ENCODE measurements at regions not wholly inside any gene's neighbourhood (a gene's known extent, or its start where the extent isn't known, plus 50 kb on each side); places are given as distances from the start of the nearest gene placed in this dataset.

DNA sequence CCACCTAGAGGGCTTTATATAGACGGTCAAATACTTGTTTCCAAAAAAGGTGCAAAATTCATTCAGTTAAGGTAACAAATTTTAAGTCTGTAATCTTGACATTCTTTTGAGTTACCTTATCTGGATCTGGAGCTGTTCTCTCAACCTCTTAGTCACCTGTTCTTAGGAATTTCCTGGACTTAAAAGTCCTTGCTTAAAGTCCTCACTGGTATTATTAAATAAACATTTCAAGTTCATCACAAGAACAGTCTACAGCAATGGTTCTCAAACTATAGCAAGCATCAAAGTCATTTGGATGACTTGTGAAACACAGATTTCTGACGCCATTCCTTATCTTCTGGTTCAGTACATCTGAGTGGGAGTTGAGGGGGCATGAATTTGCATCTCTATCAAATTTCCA, 122.9 kb upstream of the GOLIM4 start:
- TF ChIP-seq POLR2A (IDR thresholded peaks at IDR 0.05), result no peak
- TF ChIP-seq, protein P1, sequence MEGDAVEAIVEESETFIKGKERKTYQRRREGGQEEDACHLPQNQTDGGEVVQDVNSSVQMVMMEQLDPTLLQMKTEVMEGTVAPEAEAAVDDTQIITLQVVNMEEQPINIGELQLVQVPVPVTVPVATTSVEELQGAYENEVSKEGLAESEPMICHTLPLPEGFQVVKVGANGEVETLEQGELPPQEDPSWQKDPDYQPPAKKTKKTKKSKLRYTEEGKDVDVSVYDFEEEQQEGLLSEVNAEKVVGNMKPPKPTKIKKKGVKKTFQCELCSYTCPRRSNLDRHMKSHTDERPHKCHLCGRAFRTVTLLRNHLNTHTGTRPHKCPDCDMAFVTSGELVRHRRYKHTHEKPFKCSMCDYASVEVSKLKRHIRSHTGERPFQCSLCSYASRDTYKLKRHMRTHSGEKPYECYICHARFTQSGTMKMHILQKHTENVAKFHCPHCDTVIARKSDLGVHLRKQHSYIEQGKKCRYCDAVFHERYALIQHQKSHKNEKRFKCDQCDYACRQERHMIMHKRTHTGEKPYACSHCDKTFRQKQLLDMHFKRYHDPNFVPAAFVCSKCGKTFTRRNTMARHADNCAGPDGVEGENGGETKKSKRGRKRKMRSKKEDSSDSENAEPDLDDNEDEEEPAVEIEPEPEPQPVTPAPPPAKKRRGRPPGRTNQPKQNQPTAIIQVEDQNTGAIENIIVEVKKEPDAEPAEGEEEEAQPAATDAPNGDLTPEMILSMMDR (IDR thresholded peaks at IDR 0.05), result no peak
- H3K27ac ChIP-seq, result no peak overlapping the region
- DNase-seq (no peak), ATAC-seq (no peak)
- H3K9me3 ChIP-seq, result no peaks in the 10 kb centered on the region
- no peak overlapping the region for H3K4me3 ChIP-seq
- WGBS (ENCODE audit: insufficient coverage, low coverage, low lambda C conversion rate, missing lambda C conversion rate), result 55% methylated on average over 2 of the region's 2 CpGs
- no peaks in the 10 kb centered on the region for H3K4me1 ChIP-seq
- no peaks in the 10 kb centered on the region for H3K27me3 ChIP-seq
- intact Hi-C loops (cut with DNase I), result loop anchor here in 1 of 2 donors (10.0 kb wide), 1 partner anchor 626 kb away; no protein-coding TSS in a partner anchor
- H3K36me3 ChIP-seq, result no peaks in the 10 kb centered on the region

DNA sequence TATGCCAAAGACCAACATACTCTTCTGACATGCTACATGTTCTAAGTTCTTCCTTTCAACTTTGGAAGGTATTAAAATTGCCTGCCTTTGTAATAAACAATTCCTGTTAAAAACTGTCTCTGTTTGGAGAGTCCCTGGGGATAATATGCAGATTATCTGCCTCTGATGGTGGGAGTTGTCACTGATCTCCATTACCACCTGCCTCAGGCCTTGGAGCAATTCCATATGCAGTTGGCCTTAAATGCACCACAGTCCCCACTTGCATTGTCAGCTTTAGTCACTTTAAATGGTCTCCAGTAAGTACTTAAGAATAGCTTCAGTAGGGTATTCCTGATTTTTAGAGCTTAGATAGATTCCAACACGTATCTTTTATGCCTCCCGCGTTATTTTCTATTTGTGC, 121.1 kb upstream of the GOLIM4 start:
- Histone ChIP-seq H3K4me3 (no peak overlapping the region), H3K9me3 (no peaks in the 10 kb centered on the region), H3K4me1 (no peaks in the 10 kb centered on the region), H3K36me3 (no peaks in the 10 kb centered on the region), H3K27me3 (no peaks in the 10 kb centered on the region), H3K27ac (no peak overlapping the region)
- intact Hi-C loops (cut with DNase I), result loop anchor here in 1 of 2 donors (10.0 kb wide), 1 partner anchor 628 kb away; no protein-coding TSS in a partner anchor
- ATAC-seq (no peak), DNase-seq (no peak)
- TF ChIP-seq POLR2A (IDR thresholded peaks at IDR 0.05), result no peak
- TF ChIP-seq, protein P1 (IDR thresholded peaks at IDR 0.05), result no peak
- 88% methylated on average over 3 of the region's 3 CpGs for WGBS (ENCODE audit: insufficient coverage, low coverage, low lambda C conversion rate, missing lambda C conversion rate)

DNA sequence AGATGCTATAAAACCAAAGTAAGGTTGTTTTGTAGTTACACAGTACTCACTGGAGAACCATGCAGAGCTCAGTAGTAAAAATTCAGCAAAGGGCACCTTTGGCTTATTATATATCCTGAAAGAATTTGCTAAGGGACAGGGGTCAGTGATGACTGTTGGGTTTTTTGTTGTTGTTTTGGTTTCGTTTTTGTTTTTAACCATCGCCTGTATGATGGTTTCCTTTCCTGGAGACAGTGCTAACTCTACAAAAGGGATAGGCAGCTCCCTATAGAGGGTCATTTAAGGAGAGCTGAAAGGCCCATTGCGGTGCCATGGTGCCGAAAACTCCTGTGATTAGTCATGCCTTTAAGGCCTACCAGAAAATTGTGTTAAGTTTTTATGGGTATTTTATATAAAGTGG, 118.2 kb upstream of the GOLIM4 start:
- Histone ChIP-seq H3K4me3 (no peak overlapping the region), H3K36me3 (no peaks in the 10 kb centered on the region), H3K27ac (no peak overlapping the region), H3K4me1 (no peaks in the 10 kb centered on the region), H3K27me3 (no peaks in the 10 kb centered on the region), H3K9me3 (no peaks in the 10 kb centered on the region)
- no peak for TF ChIP-seq POLR2A (IDR thresholded peaks at IDR 0.05)
- TF ChIP-seq, protein P1 (IDR thresholded peaks at IDR 0.05), result no peak
- 52% methylated on average over 4 of the region's 4 CpGs for WGBS (ENCODE audit: insufficient coverage, low coverage, low lambda C conversion rate, missing lambda C conversion rate)
- DNase-seq (no peak), ATAC-seq (peak in 3 of 4 donors; percentile 40 to 62 (median 43))
- intact Hi-C loops (cut with DNase I), result loop anchor here in 1 of 2 donors (10.0 kb wide), 1 partner anchor 631 kb away; no protein-coding TSS in a partner anchor

DNA sequence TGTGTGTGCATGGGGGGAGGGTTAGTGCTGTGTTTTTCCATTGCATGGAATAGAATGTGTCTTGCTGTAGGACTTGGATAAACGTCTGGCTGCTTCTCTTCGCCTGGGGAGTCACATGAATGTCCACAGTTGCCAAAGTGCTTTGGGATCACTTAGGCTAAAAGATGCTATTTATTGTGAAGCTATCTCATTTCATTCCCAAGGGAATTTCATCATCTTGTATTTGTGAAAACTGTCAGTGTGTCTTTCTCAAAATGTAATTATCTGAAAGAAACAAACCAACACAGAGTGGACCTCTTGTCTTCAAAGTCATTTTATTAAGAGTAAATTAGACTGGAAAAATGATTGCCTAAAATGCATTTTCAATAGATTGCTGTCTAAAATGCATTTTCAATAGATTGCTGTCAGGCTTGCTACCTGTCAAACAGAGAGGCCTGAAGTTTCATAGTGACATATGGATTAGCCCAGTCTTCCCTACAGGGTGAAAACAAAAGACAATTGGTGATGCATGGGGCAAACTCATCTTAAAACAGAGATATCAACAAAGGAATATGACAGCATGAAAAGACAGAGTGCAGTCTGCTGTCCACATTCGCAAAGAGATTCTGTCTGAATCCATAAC, 117.1 kb upstream of the GOLIM4 start:
- 75% methylated on average over 3 of the region's 3 CpGs for WGBS (ENCODE audit: insufficient coverage, low coverage, low lambda C conversion rate, missing lambda C conversion rate)
- intact Hi-C loops (cut with DNase I), result loop anchor here in 1 of 2 donors (10.0 kb wide), 1 partner anchor 632 kb away; no protein-coding TSS in a partner anchor

More for the DNA sequence above, 117.1 kb upstream of the GOLIM4 start:
- H3K27me3 ChIP-seq, result no peaks in the 10 kb centered on the region
- no peak overlapping the region for H3K4me3 ChIP-seq
- H3K27ac ChIP-seq, result no peak overlapping the region
- DNase-seq, result no peak
- H3K4me1 ChIP-seq, result no peaks in the 10 kb centered on the region
- TF ChIP-seq POLR2A (IDR thresholded peaks at IDR 0.05), result no peak
- TF ChIP-seq, protein P1 (IDR thresholded peaks at IDR 0.05), result no peak
- H3K9me3 ChIP-seq, result no peaks in the 10 kb centered on the region
- H3K36me3 ChIP-seq, result no peaks in the 10 kb centered on the region
- ATAC-seq, result no peak

Data from right lobe of liver (tissue), 6 donors.